HG02623 (cell line): ENCODE measurements at regions not wholly inside any gene's neighbourhood (a gene's known extent, or its start where the extent isn't known, plus 50 kb on each side); places are given as distances from the start of the nearest gene placed in this dataset.

Experiments
- ATAC-seq: cut with Tn5 transposase; IDR thresholded peaks from one replicate; pipeline ENCODE4 v1.9.1; 2021; ENCODE audit warnings: moderate library complexity; ENCODE audit not compliant: unreplicated experiment

- ATAC-seq = no peak
Measured at GRCh38 chr2:42962508-42962953, 170.1 kb upstream of the HAAO start.

- ATAC-seq = no peak
Measured at GRCh38 chr2:42961961-42962360, 169.6 kb upstream of the HAAO start.

- ATAC-seq = no peak
Measured at GRCh38 chr2:42961385-42961811, 169.0 kb upstream of the HAAO start.

GRCh38 chr2:42960842-42961180 lies 168.4 kb upstream of the HAAO start:
- ATAC-seq = no peak

DNA sequence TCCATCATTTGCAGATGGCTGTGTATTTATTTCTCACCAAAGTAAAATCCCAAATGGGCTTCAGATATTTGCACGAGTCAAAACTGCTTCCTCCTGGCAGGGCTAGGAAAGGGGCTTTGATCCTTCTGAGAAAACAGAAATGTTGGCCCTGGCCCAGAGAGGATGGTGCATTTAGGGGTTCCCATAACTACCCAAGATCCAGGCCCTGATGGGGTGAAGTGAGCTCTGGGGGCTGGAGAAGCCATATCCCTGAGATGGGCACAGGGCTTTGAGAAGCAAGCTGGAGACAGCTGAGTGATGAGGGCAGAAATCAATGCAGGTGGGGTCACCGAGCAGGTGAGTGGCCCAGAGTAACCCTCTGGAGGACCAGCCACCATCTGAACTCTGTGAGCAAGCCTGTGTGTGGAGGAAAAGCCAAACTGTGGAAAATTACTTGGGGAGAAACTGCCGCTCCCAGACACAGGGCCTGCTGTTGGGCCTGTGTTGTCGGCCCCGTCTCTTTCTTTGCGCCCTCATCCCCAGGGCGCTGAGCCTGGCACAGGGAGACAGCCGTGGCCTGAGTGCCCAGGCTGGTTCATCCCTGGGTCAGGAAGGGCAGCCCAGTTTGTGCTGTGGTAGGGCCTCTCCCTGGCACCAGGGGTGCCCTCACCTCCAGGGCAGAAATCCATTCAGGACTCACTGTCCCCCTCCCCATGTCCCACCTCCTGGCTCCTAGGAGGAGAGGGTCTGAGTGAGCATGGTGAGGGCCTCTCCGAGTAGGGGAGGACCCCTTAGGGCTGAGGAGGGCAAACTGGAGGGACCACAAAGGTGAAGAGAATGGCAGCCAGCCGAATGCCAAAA lies 167.8 kb upstream of the HAAO start:
- ATAC-seq = no peak

GRCh38 chr2:42959234-42960001 lies 167.0 kb upstream of the HAAO start:
- no peak for ATAC-seq

GRCh38 chr2:42958741-42959233 lies 166.4 kb upstream of the HAAO start:
- ATAC-seq = no peak

- no peak for ATAC-seq
Measured at GRCh38 chr2:42957861-42958301, 165.5 kb upstream of the HAAO start.

GRCh38 chr2:42957109-42957860 lies 164.9 kb upstream of the HAAO start:
- no peak for ATAC-seq

GRCh38 chr2:42954227-42954962 lies 162.0 kb upstream of the HAAO start:
- ATAC-seq = no peak

DNA sequence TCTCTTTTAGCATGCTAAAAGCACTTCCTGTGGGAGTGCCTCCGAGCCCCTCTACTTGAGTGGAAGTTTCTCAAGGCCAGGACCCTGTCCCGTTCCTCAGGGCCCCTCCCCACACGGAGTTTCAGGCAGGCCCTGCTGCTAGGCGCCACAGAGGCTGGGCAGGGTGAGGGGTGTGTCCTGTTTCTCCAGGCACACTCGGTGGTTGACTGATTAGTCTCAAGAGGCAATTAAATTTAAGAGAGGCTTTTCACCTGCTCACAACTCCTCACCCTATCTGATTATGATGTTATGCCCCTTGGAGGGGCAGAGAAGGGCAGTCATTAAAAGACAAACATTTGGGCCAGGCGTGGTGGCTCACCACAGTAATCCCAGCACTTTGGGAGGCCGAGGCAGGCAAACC lies 160.8 kb upstream of the HAAO start:
- ATAC-seq = no peak

- no peak for ATAC-seq
Measured at GRCh38 chr2:42951263-42951938, 159.0 kb upstream of the HAAO start.

GRCh38 chr2:42949125-42949524 lies 156.7 kb upstream of the HAAO start:
- ATAC-seq = no peak

DNA sequence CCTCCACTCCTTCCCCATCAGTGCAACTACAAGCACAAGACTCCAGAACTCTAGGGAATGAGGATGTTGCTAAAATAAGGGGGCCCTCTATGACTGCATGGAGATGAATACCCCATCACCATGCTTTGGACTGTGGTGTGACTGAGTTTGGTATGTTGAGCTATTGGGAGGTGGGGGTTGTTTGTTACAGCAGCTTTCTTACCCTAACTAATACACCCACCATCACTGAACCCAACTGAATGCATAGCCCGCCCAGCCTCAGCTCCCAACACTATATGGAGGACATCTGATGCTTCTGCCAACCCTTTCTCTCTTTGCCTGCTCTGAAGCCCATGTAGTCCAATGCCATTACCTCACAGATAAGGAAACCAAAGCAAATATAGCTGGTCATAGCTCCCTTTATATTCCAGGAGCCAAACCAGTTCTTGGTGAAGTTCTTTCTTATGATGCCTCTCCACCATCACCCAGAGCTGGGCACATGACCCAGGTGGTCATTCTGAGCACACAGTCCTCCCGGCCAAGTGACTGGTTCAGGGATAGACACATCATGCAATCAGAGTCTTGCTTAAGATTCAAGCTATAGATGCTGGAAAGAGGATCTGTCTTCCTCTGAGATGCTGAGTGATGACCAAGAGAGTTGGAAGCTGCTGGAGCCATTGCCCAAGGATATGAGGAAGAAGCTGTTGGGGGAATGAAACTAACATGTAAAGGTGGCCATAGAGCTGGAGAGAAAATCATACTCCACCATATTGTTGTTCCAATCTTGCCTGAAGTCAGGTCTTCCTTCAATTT lies 155.6 kb upstream of the HAAO start:
- no peak for ATAC-seq

DNA sequence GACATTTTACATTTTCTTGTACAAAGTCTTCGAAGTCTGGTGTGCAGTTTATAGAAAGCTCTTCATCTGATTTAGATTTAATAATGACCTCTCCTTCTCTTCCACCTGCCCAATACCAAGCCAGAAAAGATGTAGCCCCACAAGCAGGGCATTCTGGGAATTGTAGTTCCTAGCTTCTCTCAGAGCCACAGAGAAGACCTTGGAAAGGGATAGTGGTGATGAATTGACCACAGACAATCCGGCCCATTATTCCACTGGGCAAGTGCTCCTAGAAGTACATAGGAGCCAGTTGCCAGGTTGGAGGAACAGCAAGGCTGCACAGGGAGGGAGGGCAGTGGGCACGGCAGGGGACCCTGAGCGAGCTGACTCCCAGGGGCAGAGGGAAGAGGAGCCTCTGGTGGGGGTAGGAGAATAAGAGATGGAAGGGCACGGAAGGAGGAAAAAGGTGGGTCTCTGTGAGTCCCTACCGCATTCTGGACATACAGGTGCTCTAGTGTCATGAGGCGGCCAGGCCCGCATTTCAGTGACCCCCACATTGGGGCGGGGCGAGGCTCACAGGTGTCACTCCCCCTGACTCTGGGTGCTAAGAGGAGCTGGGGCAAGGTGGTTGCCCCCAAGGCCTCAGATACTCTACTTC lies 152.5 kb upstream of the HAAO start:
- ATAC-seq = no peak

- ATAC-seq = no peak
Measured at GRCh38 chr2:42942990-42943493, 150.7 kb upstream of the HAAO start.

DNA sequence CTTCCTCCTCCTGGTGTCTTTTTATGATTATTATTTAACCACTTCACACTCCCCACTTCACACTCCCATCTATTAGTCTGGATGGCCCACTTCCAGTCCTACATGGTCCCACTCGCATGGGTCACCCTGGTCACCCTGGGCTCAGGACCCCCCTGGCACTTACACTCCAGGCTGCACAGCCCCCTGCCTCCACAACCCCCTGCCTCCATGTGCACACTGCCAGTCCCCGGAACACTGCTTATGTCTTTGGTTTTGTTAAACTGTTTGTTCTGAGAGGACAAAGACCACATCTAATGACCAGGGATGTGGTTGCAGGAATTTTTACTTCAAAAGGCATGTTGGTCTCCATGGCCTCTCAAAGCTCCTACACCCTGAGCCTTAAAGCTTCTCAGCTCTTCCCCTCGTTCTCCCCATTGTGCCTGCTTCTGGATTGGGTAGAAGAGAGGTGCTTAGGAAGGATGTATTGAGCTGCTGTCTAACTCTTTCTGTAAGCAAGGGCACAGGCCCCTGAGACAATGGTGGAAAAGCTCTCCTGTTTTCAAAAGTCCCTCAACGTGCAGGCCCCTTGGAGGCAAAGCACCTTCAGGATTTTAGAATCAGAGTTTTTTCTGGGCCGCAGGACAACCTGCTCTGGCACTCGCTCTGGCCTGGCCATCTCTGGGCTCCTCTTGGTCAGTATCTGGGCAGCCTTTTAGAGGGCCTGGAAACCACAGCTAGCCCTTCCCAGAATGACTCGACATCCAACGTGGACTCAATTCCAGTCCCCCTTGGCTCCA lies 150.0 kb upstream of the HAAO start:
- ATAC-seq = no peak
